KG1 (cell line): ENCODE measurements at regions not wholly inside any gene's neighbourhood (a gene's known extent, or its start where the extent isn't known, plus 50 kb on each side); places are given as distances from the start of the nearest gene placed in this dataset.

Experiments used
- DNase-seq: peaks from one replicate; lab custom pipeline; 2025; lab: John Stamatoyannopoulos, UW

DNA sequence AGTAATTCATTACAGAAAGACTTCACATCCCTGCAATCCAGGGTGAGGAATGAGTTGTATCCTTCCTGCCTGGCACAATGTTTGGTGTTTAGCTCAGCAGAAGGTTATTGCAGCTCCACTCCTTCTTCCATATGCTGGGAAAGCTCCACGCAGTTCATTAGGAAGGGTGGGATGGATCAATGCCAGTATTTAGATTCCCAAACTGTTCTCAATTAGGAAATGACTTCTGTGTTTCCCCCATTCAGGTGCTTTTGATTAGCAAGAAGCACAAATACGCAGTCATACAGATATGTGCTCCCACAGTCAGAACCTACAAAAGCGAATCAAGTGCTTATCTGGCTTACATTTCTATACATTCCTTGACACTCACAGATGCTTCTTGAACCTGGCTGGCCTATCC lies 340.6 kb downstream of the NYAP2 start:
- no peak for DNase-seq

DNA sequence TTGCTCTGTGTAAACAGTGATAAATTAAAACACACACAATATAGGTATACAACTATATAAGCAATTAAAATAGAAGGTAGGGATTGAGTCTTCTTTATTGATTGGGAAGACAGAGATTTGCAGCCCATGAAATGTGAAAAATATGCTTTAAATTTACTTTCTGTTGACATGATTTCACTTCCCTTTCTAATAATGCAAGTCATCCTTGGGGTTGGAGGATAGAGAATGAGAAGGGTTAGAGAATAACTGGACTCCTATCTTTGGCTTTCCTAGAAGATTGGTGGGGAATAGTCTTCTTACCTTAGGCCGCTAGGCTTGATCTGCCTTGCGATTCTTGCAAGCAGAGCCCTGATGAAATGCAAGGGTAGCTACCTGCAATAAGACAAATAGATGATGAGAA lies 339.8 kb downstream of the NYAP2 start:
- DNase-seq = no peak

DNA sequence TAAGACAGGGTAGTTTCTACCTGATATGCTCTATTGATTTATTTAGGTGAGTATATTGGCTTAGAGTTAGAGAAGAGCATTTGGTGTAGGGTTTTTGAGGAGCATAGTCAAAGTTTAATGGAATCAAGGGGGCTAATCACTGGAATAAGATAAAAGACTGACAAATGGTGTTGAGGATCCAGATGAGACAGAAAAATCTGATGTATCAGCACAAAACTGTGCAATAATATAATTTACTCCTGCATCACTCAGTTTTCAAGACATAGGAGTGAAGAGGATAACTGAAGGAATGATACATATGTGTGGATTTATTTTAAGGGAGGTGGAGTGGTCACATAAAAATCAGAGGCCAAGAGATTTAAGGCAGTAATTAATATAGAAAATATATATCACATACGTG lies 339.2 kb downstream of the NYAP2 start:
- DNase-seq = no peak

DNA sequence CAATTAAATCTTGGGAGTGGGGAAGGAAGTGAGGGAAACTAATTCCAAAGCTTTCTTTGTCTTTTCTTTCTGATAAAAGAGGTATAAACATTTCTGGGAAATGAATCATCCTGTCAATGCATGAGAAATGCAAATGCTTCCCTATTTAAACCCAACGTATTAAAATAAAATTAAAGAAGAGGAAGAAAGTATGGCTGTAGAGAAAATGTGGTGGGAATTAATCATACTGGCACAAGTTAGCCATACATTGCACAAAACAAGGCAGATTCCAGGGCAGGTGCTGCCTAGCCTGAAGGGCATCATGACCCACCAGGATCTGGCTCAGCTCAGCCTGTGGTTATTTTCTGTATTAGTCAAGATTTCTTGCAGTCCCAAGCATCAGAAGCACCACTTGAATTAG lies 338.0 kb downstream of the NYAP2 start:
- no peak for DNase-seq

DNA sequence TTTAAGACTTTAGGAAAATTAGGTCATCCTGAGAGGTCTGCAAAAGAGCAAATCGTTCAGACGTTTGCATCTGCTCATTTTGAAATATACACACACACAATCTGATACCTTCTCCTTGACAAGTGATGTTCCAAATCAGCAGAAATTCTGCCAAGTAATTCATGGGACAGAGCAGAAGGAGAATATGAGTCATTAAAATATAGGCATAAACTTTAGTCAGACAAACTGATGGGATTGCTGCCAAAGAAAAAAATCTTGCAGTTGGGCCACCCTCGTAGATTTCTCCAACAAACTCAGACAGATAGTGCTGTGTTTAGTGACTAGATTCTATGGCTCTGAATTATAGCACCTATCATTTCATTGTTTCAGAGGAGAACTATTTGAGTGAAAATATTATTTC lies 336.3 kb downstream of the NYAP2 start:
- no peak for DNase-seq

DNA sequence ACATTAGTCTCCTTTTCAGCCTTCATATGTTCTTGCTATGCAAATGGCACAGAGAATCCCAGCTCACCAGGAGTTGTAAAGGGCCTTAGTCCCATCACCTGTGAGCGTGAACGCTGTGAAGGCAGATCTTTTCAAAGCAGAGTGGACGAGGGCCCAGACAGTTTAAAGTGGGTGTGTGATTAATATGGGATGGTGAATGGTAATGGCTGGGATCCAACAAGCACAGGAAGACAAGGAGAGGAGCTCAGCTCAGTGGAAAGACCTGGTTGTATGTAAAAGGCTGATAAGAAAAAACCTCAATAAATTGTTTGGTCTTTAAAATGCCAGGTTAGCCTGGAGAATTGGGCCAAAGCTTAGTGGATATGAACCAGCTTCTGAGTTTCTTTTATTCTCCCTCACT lies 326.2 kb downstream of the NYAP2 start:
- DNase-seq = no peak
